ENCODE measurements at regions not wholly inside any gene's neighbourhood (a gene's known extent, or its start where the extent isn't known, plus 50 kb on each side); places are given as distances from the start of the nearest gene placed in this dataset.

- in situ Hi-C loops (cut with HindIII; ENCODE audit: low pct_ligation_motif_present, low pct_unique_long_range_greater_than_20kb, low sequenced_read_pairs), result no loop called here
- DNase-seq, result no peak
Measured at GRCh38 chr12:28941248-28941647, 207.8 kb upstream of the FAR2 start.

- in situ Hi-C loops (cut with HindIII; ENCODE audit: low pct_ligation_motif_present, low pct_unique_long_range_greater_than_20kb, low sequenced_read_pairs), result no loop called here
- DNase-seq, result no peak
Measured at GRCh38 chr12:28946361-28946760, 202.7 kb upstream of the FAR2 start.

GRCh38 chr12:28948685-28949084, 200.4 kb upstream of the FAR2 start:
- no peak for DNase-seq
- in situ Hi-C loops (cut with HindIII; ENCODE audit: low pct_ligation_motif_present, low pct_unique_long_range_greater_than_20kb, low sequenced_read_pairs), result no loop called here

- no peak for DNase-seq
- in situ Hi-C loops (cut with HindIII; ENCODE audit: low pct_ligation_motif_present, low pct_unique_long_range_greater_than_20kb, low sequenced_read_pairs), result no loop called here
Measured at GRCh38 chr12:28949184-28949583, 199.9 kb upstream of the FAR2 start.

GRCh38 chr12:28950049-28950448, 199.0 kb upstream of the FAR2 start:
- in situ Hi-C loops (cut with HindIII; ENCODE audit: low pct_ligation_motif_present, low pct_unique_long_range_greater_than_20kb, low sequenced_read_pairs), result no loop called here
- DNase-seq, result no peak

GRCh38 chr12:28951935-28952334, 197.1 kb upstream of the FAR2 start:
- DNase-seq, result no peak
- in situ Hi-C loops (cut with HindIII; ENCODE audit: low pct_ligation_motif_present, low pct_unique_long_range_greater_than_20kb, low sequenced_read_pairs), result no loop called here

GRCh38 chr12:28954333-28954732, 194.7 kb upstream of the FAR2 start:
- in situ Hi-C loops (cut with HindIII; ENCODE audit: low pct_ligation_motif_present, low pct_unique_long_range_greater_than_20kb, low sequenced_read_pairs), result no loop called here
- no peak for DNase-seq

- in situ Hi-C loops (cut with HindIII; ENCODE audit: low pct_ligation_motif_present, low pct_unique_long_range_greater_than_20kb, low sequenced_read_pairs), result no loop called here
- DNase-seq, result no peak
Measured at GRCh38 chr12:28955491-28955890, 193.6 kb upstream of the FAR2 start.

- in situ Hi-C loops (cut with HindIII; ENCODE audit: low pct_ligation_motif_present, low pct_unique_long_range_greater_than_20kb, low sequenced_read_pairs), result no loop called here
- no peak for DNase-seq
Measured at GRCh38 chr12:28955931-28956330, 193.1 kb upstream of the FAR2 start.

- in situ Hi-C loops (cut with HindIII; ENCODE audit: low pct_ligation_motif_present, low pct_unique_long_range_greater_than_20kb, low sequenced_read_pairs), result no loop called here
- no peak for DNase-seq
Measured at GRCh38 chr12:28958553-28959195, 190.4 kb upstream of the FAR2 start.

GRCh38 chr12:28961948-28962384, 187.1 kb upstream of the FAR2 start:
- in situ Hi-C loops (cut with HindIII; ENCODE audit: low pct_ligation_motif_present, low pct_unique_long_range_greater_than_20kb, low sequenced_read_pairs), result no loop called here
- no peak for DNase-seq

- in situ Hi-C loops (cut with HindIII; ENCODE audit: low pct_ligation_motif_present, low pct_unique_long_range_greater_than_20kb, low sequenced_read_pairs), result no loop called here
- peak; percentile 25 for DNase-seq
Measured at GRCh38 chr12:28963554-28963953, 185.5 kb upstream of the FAR2 start.

- in situ Hi-C loops (cut with HindIII; ENCODE audit: low pct_ligation_motif_present, low pct_unique_long_range_greater_than_20kb, low sequenced_read_pairs), result no loop called here
- no peak for DNase-seq
Measured at GRCh38 chr12:28966046-28966780, 182.9 kb upstream of the FAR2 start.

GRCh38 chr12:28967426-28967825, 181.7 kb upstream of the FAR2 start:
- in situ Hi-C loops (cut with HindIII; ENCODE audit: low pct_ligation_motif_present, low pct_unique_long_range_greater_than_20kb, low sequenced_read_pairs), result no loop called here
- DNase-seq, result no peak

GRCh38 chr12:28973491-28973890, 175.6 kb upstream of the FAR2 start:
- in situ Hi-C loops (cut with HindIII; ENCODE audit: low pct_ligation_motif_present, low pct_unique_long_range_greater_than_20kb, low sequenced_read_pairs), result no loop called here
- no peak for DNase-seq

- in situ Hi-C loops (cut with HindIII; ENCODE audit: low pct_ligation_motif_present, low pct_unique_long_range_greater_than_20kb, low sequenced_read_pairs), result no loop called here
- no peak for DNase-seq
Measured at GRCh38 chr12:28974166-28974565, 174.9 kb upstream of the FAR2 start.

GRCh38 chr12:28974883-28975282, 174.2 kb upstream of the FAR2 start:
- in situ Hi-C loops (cut with HindIII; ENCODE audit: low pct_ligation_motif_present, low pct_unique_long_range_greater_than_20kb, low sequenced_read_pairs), result no loop called here
- DNase-seq, result no peak

GRCh38 chr12:28975564-28976340, 173.3 kb upstream of the FAR2 start:
- DNase-seq, result no peak
- in situ Hi-C loops (cut with HindIII; ENCODE audit: low pct_ligation_motif_present, low pct_unique_long_range_greater_than_20kb, low sequenced_read_pairs), result no loop called here

GRCh38 chr12:28980436-28980835, 168.6 kb upstream of the FAR2 start:
- DNase-seq, result no peak
- in situ Hi-C loops (cut with HindIII; ENCODE audit: low pct_ligation_motif_present, low pct_unique_long_range_greater_than_20kb, low sequenced_read_pairs), result no loop called here
